ENCODE measurements at regions not wholly inside any gene's neighbourhood (a gene's known extent, or its start where the extent isn't known, plus 50 kb on each side); places are given as distances from the start of the nearest gene placed in this dataset.

DNA sequence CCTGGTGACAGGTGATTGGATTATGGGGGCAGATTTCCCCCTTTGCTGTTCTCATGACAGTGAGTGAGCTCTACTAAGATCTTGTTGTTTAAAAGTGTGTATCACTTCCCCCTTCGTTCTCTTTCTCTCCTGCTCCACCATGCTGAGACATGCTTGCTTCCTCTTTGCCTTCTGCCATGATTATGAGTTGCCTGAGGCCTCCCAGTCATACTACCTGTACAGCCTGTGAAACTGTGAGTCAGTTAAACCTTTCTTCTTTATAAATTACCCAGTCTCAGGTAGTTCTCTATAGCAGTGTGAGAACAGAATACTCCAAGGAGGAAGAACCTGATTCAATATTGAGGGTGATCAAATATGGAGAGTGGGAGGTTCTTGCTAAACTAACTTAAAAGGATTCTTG, 724.9 kb downstream of the DOK5 start:
- Mint-ChIP-seq H3K36me3 (ENCODE audit: insufficient read depth in 1 of 3, low read depth in 3 of 3) (no peaks in the 10 kb centered on the region; a peak in 1 of 7 replicates), H3K9me3 (peaks cover 0 to 2% of the 10 kb centered on the region in 2 experiments; a peak in 3 of 5 replicates), H3K4me1 (no peaks in the 10 kb centered on the region), H3K27me3 (ENCODE audit: low read depth) (no peaks in the 10 kb centered on the region), H3K4me3 (no peak overlapping the region), H3K27ac (no peak overlapping the region)
- no peak overlapping the region for H2BK20ac ChIP-seq (ENCODE audit: low read depth, low read length, poor library complexity, severe bottlenecking)
- no peak overlapping the region for H2BK12ac ChIP-seq (ENCODE audit: insufficient read length, low read depth, low read length)
- TF ChIP-seq, protein P1, sequence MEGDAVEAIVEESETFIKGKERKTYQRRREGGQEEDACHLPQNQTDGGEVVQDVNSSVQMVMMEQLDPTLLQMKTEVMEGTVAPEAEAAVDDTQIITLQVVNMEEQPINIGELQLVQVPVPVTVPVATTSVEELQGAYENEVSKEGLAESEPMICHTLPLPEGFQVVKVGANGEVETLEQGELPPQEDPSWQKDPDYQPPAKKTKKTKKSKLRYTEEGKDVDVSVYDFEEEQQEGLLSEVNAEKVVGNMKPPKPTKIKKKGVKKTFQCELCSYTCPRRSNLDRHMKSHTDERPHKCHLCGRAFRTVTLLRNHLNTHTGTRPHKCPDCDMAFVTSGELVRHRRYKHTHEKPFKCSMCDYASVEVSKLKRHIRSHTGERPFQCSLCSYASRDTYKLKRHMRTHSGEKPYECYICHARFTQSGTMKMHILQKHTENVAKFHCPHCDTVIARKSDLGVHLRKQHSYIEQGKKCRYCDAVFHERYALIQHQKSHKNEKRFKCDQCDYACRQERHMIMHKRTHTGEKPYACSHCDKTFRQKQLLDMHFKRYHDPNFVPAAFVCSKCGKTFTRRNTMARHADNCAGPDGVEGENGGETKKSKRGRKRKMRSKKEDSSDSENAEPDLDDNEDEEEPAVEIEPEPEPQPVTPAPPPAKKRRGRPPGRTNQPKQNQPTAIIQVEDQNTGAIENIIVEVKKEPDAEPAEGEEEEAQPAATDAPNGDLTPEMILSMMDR (conservative IDR thresholded peaks at IDR 0.05), result no peak
- H3K4ac ChIP-seq (ENCODE audit: low read depth, low read length), result no peak overlapping the region
- H3K79me1 ChIP-seq (ENCODE audit: insufficient read depth, low read depth, low read length, poor library complexity, severe bottlenecking), result no peaks in the 10 kb centered on the region
- no peaks in the 10 kb centered on the region for H3K4me1 ChIP-seq (ENCODE audit: insufficient read depth, low read length)
- H3K23ac ChIP-seq (ENCODE audit: insufficient read length, low read depth, low read length), result no peak overlapping the region
- H3K56ac ChIP-seq (ENCODE audit: insufficient read length, low read depth, low read length), result no peak overlapping the region
- no peak overlapping the region for H4K8ac ChIP-seq (replicated peaks; ENCODE audit: insufficient read length, low read depth, low read length)
- no peaks in the 10 kb centered on the region for H3K9me3 ChIP-seq (ENCODE audit: control insufficient read depth, low read depth, low read length)
- H4K5ac ChIP-seq (ENCODE audit: insufficient read length, low read depth, low read length), result no peak overlapping the region
- H3K23me2 ChIP-seq (ENCODE audit: insufficient read length, low read depth, low read length, poor library complexity, severe bottlenecking), result no peaks in the 10 kb centered on the region
- no peaks in the 10 kb centered on the region for H4K20me1 ChIP-seq (ENCODE audit: control insufficient read depth, insufficient read depth, insufficient read length)
- no peak overlapping the region for H3K4me2 ChIP-seq (ENCODE audit: insufficient read depth, insufficient read length, low read length)
- H2AFZ ChIP-seq (ENCODE audit: low read length), result no peak overlapping the region
- H2BK5ac ChIP-seq (ENCODE audit: insufficient read length, low read length), result no peak overlapping the region
- H3K27ac ChIP-seq (ENCODE audit: insufficient read length, low read depth, low read length), result no peak overlapping the region
- H3K27me3 ChIP-seq (ENCODE audit: insufficient read depth, low read length), result no peaks in the 10 kb centered on the region
- H2BK120ac ChIP-seq (ENCODE audit: low read depth, low read length, poor library complexity, severe bottlenecking), result no peak overlapping the region
- H2BK15ac ChIP-seq (ENCODE audit: low read depth, low read length), result no peak overlapping the region
- H3K14ac ChIP-seq (ENCODE audit: insufficient read depth, low read length), result no peak overlapping the region
- H3T11ph ChIP-seq (ENCODE audit: low read length), result no peak overlapping the region
- DNase-seq, result no peak
- H3K79me2 ChIP-seq (ENCODE audit: insufficient read depth, low read length), result no peaks in the 10 kb centered on the region
- no peak overlapping the region for H3K9ac ChIP-seq (ENCODE audit: extremely low read depth, insufficient read length, low read length)
- WGBS (ENCODE audit: extremely low coverage, insufficient read length, low lambda C conversion rate), result no CpG with 5 or more reads among the region's 1 CpG
- H2AK5ac ChIP-seq (ENCODE audit: insufficient read length, low read length), result no peak overlapping the region
- no peak overlapping the region for H4K91ac ChIP-seq (ENCODE audit: insufficient read length, low read depth, low read length)
- H3K18ac ChIP-seq (ENCODE audit: insufficient read length, low read depth, low read length), result no peak overlapping the region

Measured in H9 (cell line).